NCI-H1092 treated with DMSO at 0.1 percent for 48 hours (cell line): ENCODE measurements at regions not wholly inside any gene's neighbourhood (a gene's known extent, or its start where the extent isn't known, plus 50 kb on each side); places are given as distances from the start of the nearest gene placed in this dataset.

Experiments used
- DNase-seq: peaks from one replicate; lab custom pipeline; 2025; lab: John Stamatoyannopoulos, UW

DNA sequence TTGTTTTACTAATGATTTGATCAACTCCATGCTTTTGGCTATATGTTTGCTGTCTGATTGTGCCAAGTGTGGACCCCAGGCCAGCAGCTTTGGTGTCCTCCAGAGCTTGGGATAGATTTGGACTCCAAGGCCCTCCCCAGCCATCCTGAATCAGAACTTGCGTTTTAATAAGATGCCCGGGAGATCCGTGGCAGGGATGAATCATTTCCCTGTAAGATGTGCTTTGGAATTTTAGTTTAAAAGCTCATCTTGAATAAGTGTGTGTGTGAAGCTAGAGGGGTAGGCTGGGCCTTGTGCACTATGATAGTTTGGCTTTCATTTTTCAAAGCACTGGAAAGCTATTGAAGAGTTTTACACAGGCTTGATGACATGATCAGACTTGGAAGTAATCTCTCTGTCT, 66.2 kb upstream of the SDK1 start:
- DNase-seq, result no peak

DNA sequence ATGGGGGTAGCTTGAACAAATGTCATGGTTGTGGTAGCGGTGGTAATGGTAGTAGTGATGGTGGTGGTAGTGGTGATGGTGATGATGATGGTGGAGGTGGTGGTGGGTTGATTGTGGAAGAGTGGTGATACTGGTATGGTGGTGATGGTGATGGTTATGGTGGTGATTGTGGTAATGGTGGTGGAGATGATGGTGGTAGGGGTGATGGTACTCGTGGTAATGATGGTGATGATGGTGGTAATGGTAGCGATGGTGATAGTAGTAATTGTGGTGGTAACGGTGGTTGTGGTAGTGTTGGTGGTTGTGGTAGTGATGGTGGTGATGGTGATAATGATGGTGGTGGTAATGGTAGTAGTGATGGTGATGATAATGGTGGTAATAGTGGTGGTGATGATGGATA, 65.7 kb upstream of the SDK1 start:
- DNase-seq, result no peak

DNA sequence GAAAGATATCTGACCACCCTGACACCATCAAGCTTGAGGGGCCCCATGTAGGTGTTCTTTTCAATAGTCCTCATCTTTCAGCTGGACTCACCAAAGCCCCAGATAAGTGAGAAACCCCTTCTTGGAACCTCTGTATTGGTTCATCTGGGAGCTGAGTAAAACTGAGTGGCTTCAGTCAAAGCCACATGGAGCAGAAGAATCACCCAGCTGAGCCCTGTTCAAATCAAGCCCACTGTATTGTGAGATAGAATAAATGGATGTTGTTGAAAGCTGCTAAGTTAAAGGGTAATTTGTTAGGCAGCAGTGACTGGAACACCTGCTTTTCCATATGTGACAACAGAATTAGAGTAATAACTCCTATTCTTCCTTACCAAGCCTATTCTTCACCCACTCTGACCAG, 64.8 kb upstream of the SDK1 start:
- no peak for DNase-seq

DNA sequence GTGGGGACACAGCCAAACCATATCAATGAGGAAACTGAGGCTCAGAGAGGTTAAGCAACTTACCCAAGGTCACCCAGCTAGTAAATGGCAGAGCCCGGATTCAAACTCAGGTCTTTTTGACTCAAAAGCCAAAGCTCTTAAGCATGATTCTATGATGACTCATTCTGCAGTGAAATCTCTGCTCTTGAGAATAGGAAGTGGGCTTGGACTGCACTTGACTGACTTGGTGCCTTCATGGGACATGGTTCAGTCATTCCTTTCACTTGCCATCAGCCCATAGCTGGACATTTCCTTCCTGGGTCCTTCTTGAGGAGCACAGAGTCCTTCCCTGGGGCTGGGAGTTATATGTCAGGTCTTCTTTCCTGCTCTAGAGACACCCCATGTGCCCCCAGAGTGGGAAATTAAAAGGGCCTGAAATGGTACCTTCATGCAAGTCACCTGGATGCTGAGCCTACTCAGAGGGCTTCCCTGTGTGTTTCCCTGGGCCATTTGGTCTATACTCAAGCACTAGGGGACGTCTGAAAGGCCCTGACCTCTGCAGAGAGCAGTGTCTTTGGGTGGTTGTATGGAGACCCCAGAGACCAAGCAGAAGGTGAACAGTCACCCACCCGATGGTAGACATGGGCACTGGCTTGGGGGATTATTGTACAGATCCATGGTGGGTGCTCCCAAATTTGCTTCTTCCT, 62.4 kb upstream of the SDK1 start:
- DNase-seq, result no peak

DNA sequence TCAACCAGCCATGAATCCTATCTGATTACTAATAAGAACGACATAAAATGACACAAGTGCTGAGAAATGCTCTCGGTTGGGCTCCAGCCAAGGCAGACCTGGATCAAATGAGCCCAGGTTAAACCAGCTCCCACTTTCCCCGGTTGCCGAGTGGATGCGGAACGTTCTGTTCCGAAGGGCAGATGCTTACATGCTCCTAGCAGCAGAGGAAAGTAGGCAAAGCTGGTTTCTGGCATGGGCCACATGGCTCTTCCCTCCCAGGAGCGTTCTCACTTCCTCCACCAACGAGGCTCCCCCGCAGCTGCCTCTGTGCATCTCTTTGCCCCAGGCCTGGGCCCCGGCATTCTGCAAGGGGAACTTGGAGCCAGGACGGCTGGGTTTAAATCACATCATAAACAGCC, 61.8 kb upstream of the SDK1 start:
- DNase-seq, result no peak

DNA sequence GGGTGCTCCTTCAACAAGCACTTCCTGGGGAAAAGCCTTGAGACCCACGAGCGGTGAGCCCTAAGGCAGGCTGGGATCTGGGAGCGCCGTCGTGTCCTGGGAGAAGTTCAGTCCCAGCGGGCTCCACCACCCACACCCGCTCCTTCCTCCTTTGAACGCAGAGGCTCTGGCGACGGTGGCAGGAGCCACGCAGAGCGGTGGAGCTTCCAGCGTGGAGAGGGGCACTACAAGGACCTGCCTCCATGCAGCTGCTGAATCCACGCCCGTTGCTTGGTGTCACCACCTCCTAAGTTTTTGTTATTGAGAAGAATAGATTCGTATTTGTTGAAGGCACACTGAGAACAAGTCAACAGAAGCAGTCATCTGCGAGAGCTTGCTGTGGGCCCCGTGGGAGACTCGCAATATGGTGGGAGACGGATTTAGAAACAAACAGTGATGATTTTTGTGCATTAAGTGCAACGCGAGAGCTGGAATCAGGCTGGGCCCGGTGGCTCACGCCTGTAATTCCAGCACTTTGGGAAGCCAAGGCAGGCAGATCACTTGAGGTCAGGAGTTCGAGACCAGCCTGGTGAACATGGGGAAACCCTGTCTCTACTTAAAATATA, 60.1 kb upstream of the SDK1 start:
- DNase-seq, result no peak

DNA sequence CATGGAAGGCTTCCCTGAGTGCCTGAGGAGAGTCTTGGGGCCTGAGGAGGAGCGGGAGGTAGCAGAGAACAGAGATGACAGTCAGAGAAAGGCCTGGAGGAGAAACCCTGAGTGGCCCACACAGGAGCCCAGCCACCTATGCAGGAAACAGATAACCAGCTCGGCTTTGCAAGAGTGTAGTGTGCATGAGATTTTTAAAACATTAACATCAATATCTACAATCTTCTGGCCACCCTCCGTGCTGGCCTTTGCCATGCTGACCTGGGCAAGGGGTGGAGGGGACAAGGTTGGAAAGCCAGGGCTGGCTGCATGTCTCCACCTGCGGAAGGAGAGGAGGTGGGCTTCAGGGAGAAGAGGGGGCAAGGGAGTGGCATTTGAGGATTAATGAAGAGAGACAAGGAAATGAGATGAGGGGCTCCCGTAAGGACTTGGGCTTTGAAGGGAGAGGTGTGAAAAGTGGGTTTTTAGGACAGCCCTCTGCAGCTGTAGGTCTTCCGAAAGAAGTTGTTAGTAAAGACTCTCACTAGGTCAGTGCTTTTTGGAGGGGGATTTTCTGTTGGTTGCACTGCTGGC, 59.3 kb upstream of the SDK1 start:
- no peak for DNase-seq

DNA sequence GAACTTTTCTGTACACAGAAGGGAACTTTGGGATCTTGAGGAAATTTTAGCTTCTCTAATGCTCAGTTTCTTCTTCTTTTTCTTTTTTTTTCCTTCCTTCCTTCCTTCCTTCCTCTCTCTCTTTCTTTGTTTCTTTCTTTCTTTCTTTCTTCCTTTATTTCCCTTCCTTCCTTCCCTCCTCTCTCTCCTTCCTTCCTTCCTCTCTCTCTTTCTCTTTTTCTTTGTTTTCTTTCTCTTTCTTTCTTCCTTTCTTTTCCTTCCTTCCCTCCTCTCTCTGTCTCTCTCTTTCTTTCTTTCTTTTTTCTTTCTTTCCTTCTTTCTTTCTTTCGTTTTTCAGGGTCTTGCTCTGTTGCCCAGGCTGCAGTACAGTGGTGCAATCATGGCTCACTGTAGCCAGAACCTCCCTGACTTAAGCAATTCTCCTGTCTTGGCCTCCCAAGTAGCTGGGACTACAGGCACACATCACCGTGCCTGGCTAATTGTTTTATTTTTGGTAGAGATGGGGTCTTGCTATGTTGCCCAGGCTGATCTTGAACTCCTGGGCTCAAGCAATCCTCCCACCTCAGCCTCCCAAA, 58.6 kb upstream of the SDK1 start:
- DNase-seq, result no peak

- DNase-seq, result no peak
Measured at GRCh38 chr7:3243256-3243655, 57.8 kb upstream of the SDK1 start.

- no peak for DNase-seq
Measured at GRCh38 chr7:3243680-3244079, 57.4 kb upstream of the SDK1 start.

DNA sequence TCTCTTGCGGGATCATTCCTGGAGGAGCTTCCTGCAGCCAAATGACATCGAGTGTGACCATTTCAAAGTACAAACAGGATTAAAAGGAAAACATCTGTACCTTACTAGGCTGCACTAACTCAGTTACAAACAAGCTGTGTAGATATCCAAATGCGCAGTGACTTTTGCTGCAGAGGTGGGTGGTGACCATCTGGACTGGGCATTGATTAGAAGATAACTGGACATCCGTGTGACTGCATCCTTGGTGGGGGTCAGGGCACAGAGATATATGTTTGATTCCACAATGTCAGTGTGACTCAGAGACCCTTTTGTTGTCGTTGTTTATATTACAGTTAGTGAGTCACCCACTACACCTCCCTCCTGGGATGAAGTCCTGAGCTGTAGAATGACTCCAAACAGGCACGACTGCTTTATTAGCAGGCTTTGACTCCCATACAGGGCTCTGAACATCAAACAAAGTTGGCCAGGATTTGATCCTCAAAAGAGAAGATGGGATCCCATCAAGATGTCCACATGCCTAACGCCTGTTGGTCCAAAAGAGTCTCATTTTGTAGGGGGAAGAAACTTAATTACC, 56.7 kb upstream of the SDK1 start:
- DNase-seq, result no peak

DNA sequence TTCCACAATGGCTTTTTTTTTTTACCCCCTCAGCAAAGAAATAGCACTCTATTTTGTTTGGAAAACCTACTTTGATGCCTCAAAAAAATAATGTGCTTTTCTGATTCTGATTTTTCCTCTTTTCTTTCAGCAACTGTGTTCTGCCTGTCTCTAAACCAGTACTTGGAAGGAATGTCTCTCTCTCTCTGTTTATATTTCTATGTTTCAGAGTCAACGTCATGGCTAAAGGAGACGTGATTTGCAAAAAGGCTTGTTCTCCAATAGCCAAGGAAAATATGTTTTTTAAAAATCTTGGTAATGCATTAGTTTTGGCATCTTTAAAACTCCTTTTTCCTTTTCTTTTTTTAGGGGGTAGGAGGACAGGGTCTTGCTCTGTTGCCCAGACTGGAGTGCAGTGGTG, 56.0 kb upstream of the SDK1 start:
- DNase-seq, result no peak

DNA sequence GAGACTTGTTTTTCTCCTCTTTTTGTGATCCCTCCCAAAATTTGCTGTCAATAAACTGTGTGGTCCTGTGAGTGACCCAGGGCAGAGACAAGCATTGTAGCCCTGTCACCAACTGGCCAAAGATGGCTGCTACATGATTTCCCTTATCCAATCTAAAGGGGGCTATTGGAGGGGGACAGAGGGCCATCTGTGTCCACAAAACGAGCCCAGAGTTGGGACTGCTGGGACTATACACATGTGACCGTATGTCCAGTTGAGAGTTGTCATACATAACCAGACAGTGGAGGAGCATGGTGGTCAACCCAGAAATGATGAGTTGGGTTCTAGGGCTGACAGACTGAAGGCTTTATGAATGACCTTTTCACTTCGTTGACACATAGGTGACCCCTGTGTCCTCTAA, 55.3 kb upstream of the SDK1 start:
- DNase-seq, result no peak

DNA sequence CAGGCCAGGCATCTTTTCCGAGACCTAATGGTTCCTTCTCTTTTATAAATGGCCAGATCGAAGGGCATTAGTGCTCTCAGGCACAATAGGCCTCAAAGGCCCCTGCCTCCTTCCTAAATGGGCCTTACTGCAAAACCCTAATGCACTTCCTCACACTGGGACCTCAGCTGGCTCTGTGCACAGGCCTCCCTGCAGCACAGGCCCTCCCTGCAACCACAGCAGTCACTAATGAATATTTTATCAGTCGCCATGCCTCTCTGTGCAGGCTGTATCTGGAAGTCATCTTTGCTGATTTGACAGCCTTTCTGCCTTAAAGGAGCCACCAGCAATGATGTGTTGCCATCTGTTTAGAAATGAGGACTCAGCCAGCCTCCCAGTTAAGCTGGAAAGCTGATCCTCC, 54.9 kb upstream of the SDK1 start:
- no peak for DNase-seq

DNA sequence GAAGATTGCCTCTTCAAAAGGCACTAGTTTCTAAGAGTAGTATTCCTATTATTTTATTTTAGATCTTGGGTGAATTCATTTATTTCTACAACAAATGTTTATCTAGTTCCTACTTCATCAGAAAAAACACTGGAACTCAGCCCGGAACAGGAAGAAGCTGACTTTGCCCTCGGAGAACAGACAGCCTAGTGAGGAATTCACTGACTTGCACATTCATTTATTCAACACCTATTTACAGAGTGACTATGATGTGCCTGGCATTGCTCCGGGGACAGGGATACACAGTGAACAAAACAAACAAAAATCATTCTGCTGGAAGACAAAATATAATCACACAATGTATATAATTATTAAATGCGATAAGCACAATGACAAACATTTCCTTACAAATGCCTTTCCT, 54.4 kb upstream of the SDK1 start:
- no peak for DNase-seq

- no peak for DNase-seq
Measured at GRCh38 chr7:3250725-3251124, 50.3 kb upstream of the SDK1 start.
